Brain microvascular endothelial cell (primary cell): ENCODE measurements at regions not wholly inside any gene's neighbourhood (a gene's known extent, or its start where the extent isn't known, plus 50 kb on each side); places are given as distances from the start of the nearest gene placed in this dataset.
"Not testable (repeated sequence)": the region's sequence is repeated elsewhere in the genome, so short reads cannot be mapped to it uniquely, and the experiment has no call there.

Experiments used
- DNase-seq: peaks from one replicate; pipeline ENCODE4 v3.0.0-alpha.2; 2020
- H3K27ac ChIP-seq: fragments of 250-450 bp; sonication (Bioruptor Pico); 2 replicates; pipeline ENCODE4 v1.5.1; 2020; ENCODE audit warnings: mild to moderate bottlenecking, moderate library complexity
- H3K27me3 ChIP-seq: fragments of 250-450 bp; sonication (Bioruptor Pico); replicated peaks from 2 replicates; pipeline ENCODE4 v1.5.1; 2020; ENCODE audit warnings: mild to moderate bottlenecking
- H3K36me3 ChIP-seq: fragments of 250-450 bp; sonication (Bioruptor Pico); replicated peaks from 2 replicates; pipeline ENCODE4 v1.5.1; 2020; ENCODE audit warnings: mild to moderate bottlenecking
- H3K4me3 ChIP-seq: 2 replicates; pipeline ENCODE4 v1.5.1; 2011; ENCODE audit warnings: low read depth, mild to moderate bottlenecking, control low read depth, low read length, moderate library complexity
- CTCF ChIP-seq: IDR thresholded peaks from 2 replicates; pipeline ENCODE4 v1.5.1; 2011; ENCODE audit warnings: low read depth, mild to moderate bottlenecking, moderate library complexity, low read length, control low read depth, inconsistent platforms; ENCODE audit errors: missing control alignments
- in situ Hi-C: cut with HindIII; loops from 2 replicates; pipeline ENCODE4 v1.10.0; 2017; ENCODE audit warnings: low sequenced_read_pairs, low pct_ligation_motif_present

DNA sequence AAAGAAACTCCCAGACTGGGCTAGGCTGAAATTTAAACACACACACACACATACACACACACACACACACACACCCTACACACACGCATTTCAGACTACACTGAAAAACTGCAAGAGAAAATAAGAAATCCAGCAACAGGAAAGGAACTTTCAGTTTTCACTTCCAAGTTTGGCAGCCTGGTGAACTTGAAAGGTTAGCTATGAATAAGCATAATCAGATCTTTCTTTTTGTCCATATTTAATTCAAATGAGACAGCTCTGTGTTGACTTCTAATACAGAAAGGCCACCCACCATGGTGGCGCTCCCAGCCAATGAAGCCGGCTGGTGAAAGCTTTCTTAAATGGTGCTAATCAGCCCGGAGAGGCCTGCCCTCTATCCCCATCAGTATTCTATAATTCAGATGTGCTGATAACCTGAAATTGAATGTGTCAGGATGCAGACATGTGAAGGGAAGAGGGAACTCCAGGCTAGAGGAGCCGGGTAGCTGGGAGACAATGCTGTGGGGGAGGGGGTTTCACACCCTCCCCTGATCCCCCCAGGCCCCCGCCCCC is 108.3 kb upstream of the ZNF536 start:
- DNase-seq: no peak
- no peaks in the 10 kb centered on the region for H3K27me3 ChIP-seq
- no peaks in the 10 kb centered on the region for H3K36me3 ChIP-seq
- no peak overlapping the region for H3K4me3 ChIP-seq
- in situ Hi-C loops: no loop called here
- TF ChIP-seq CTCF: no peak
- H3K27ac ChIP-seq: no peak overlapping the region

- H3K27ac ChIP-seq, DNase-seq, in situ Hi-C loops, H3K4me3 ChIP-seq, H3K36me3 ChIP-seq, H3K27me3 ChIP-seq: not testable (repeated sequence)
Measured at GRCh38 chr19:30265918-30266317, 106.3 kb upstream of the ZNF536 start.

DNA sequence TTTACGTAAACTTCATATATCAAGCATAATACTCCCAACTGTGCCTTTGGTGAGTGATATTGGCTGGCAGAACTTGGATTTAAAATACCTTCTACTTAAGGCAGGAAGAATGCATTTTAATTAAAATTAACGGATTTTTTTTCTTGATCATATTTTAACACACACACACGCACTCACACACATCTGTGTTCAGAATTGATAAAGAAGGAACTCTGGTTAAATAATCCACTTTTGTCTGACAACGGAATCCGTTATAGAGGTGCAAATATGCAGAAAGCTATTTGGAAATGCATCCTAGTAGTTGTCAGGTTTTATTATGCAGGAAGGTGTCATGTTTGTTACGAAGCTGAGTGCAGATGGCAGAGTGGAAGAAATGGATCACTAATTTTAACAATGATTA is 105.5 kb upstream of the ZNF536 start:
- no peaks in the 10 kb centered on the region for H3K27me3 ChIP-seq
- in situ Hi-C loops: no loop called here
- no peak overlapping the region for H3K4me3 ChIP-seq
- H3K36me3 ChIP-seq: no peaks in the 10 kb centered on the region
- TF ChIP-seq CTCF: no peak
- no peak overlapping the region for H3K27ac ChIP-seq
- no peak for DNase-seq

GRCh38 chr19:30267332-30267731 is 104.9 kb upstream of the ZNF536 start:
- H3K27me3 ChIP-seq: no peaks in the 10 kb centered on the region
- H3K36me3 ChIP-seq: no peaks in the 10 kb centered on the region
- H3K27ac ChIP-seq: no peak overlapping the region
- no peak for DNase-seq
- no peak for TF ChIP-seq CTCF
- no peak overlapping the region for H3K4me3 ChIP-seq
- in situ Hi-C loops: no loop called here

DNA sequence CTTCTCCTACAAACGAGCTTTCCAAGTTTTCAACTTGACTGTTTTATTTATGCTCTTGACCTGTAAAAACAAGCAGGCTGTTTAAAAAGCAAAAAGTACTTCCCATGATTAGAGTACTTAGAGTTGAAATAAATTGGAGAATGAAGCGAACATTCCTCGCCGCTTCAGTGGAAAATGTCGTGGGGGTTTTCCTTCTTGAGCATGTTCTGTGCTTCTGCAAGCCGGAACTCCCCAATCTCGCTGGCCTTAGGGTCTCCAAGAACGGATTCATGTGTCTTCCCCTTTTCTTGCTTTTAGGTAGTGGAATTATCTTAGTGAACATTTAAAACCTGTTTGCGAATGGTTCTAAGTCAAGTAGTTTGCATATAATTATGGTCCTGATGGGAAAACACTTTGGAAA is 103.6 kb upstream of the ZNF536 start:
- no peak for TF ChIP-seq CTCF
- Histone ChIP-seq H3K27ac (no peak overlapping the region), H3K27me3 (no peaks in the 10 kb centered on the region), H3K4me3 (no peak overlapping the region), H3K36me3 (no peaks in the 10 kb centered on the region)
- in situ Hi-C loops: no loop called here
- DNase-seq: no peak

- no peak for TF ChIP-seq CTCF
- in situ Hi-C loops: no loop called here
- H3K27me3 ChIP-seq: no peaks in the 10 kb centered on the region
- H3K36me3 ChIP-seq: no peaks in the 10 kb centered on the region
- no peak for DNase-seq
- no peak overlapping the region for H3K27ac ChIP-seq
- no peak overlapping the region for H3K4me3 ChIP-seq
Measured at GRCh38 chr19:30269638-30270037, 102.5 kb upstream of the ZNF536 start.
